ENCODE measurements at regions not wholly inside any gene's neighbourhood (a gene's known extent, or its start where the extent isn't known, plus 50 kb on each side); places are given as distances from the start of the nearest gene placed in this dataset.

GRCh38 chr5:67917561-67917960, 298.0 kb upstream of the PIK3R1 start:
- no peaks in the 10 kb centered on the region for H4K20me1 ChIP-seq (ENCODE audit: control insufficient read depth, insufficient read depth, low read length, poor library complexity, severe bottlenecking)
- H3K4me3 ChIP-seq (ENCODE audit: control extremely low read depth in 1 of 5, extremely low read depth in 1 of 5, insufficient read depth in 1 of 5, low read depth in 2 of 5, low read length in 4 of 5): no peak overlapping the region
- DNase-seq: no peak
- Mint-ChIP-seq H3K9me3 (ENCODE audit: insufficient read depth) (peaks cover 9% of the 10 kb centered on the region), H3K27ac (no peak overlapping the region), H3K4me3 (no peak overlapping the region), H3K4me1 (no peaks in the 10 kb centered on the region), H3K27me3 (peaks cover 4% of the 10 kb centered on the region)
- WGBS (ENCODE audit: insufficient coverage): 100% methylated on average over 1 of the region's 4 CpGs
- H3K4me1 ChIP-seq (ENCODE audit: control insufficient read depth in 2 of 2, insufficient read depth in 2 of 2, low read length in 2 of 2): no peaks in the 10 kb centered on the region
- H3K79me2 ChIP-seq (ENCODE audit: control insufficient read depth, insufficient read depth, low read length): no peaks in the 10 kb centered on the region
- ATAC-seq (ENCODE audit: low read depth): no peak
- H3K27ac ChIP-seq (ENCODE audit: low read length in 2 of 2): no peak overlapping the region
- H3K9ac ChIP-seq (ENCODE audit: low read length): no peak overlapping the region
- CTCF ChIA-PET: interaction anchor here (0.7 kb wide), 1 partner anchor 243 kb away, joined by 3 read pairs; no protein-coding TSS in a partner anchor
- intact Hi-C loops (cut with micrococcal nuclease): no loop called here
- H3K9me3 ChIP-seq (ENCODE audit: control extremely low read depth in 1 of 3, control insufficient read depth in 2 of 3, insufficient read depth in 1 of 3, low read length in 2 of 3): no peaks in the 10 kb centered on the region
- H3K4me2 ChIP-seq (replicated peaks; ENCODE audit: low read depth, low read length, poor library complexity, severe bottlenecking): no peak overlapping the region
- H2AFZ ChIP-seq (ENCODE audit: insufficient read depth, low read depth, low read length, poor library complexity, severe bottlenecking): no peak overlapping the region
- no peaks in the 10 kb centered on the region for H3K36me3 ChIP-seq (replicated peaks in 1 of 2; ENCODE audit: control extremely low read depth in 1 of 2, control insufficient read depth in 1 of 2, extremely low read depth in 1 of 2, insufficient read depth in 2 of 2, low read length in 1 of 2)
- peaks cover 0 to 3% (median 0%) of the 10 kb centered on the region in 4 experiments for H3K27me3 ChIP-seq (replicated peaks in 1 of 4; ENCODE audit: control extremely low read depth in 1 of 4, control insufficient read depth in 3 of 4, insufficient read depth in 4 of 4, low read length in 3 of 4)
- TF ChIP-seq CTCF (IDR thresholded peaks at IDR 0.05) (no peak), EZH2 (IDR thresholded peaks at IDR 0.05; ENCODE audit: borderline replicate concordance, insufficient read depth, low read depth, low read length, poor library complexity, severe bottlenecking) (no peak)
- POLR2A ChIA-PET: no interaction called here

- no peak for ATAC-seq (ENCODE audit: low read depth)
- Mint-ChIP-seq H3K27me3 (no peaks in the 10 kb centered on the region), H3K4me1 (no peaks in the 10 kb centered on the region), H3K27ac (no peak overlapping the region), H3K4me3 (no peak overlapping the region), H3K9me3 (ENCODE audit: insufficient read depth) (no peaks in the 10 kb centered on the region)
- Histone ChIP-seq H4K20me1 (ENCODE audit: control insufficient read depth, insufficient read depth, low read length, poor library complexity, severe bottlenecking) (no peaks in the 10 kb centered on the region), H3K9me3 (ENCODE audit: control extremely low read depth in 1 of 3, control insufficient read depth in 2 of 3, insufficient read depth in 1 of 3, low read length in 2 of 3) (no peaks in the 10 kb centered on the region), H2AFZ (ENCODE audit: insufficient read depth, low read depth, low read length, poor library complexity, severe bottlenecking) (no peak overlapping the region), H3K36me3 (replicated peaks in 1 of 2; ENCODE audit: control extremely low read depth in 1 of 2, control insufficient read depth in 1 of 2, extremely low read depth in 1 of 2, insufficient read depth in 2 of 2, low read length in 1 of 2) (no peaks in the 10 kb centered on the region), H3K4me3 (ENCODE audit: control extremely low read depth in 1 of 5, extremely low read depth in 1 of 5, insufficient read depth in 1 of 5, low read depth in 2 of 5, low read length in 4 of 5) (no peak overlapping the region), H3K79me2 (ENCODE audit: control insufficient read depth, insufficient read depth, low read length) (no peaks in the 10 kb centered on the region), H3K27ac (ENCODE audit: low read length in 2 of 2) (no peak overlapping the region), H3K27me3 (replicated peaks in 1 of 4; ENCODE audit: control extremely low read depth in 1 of 4, control insufficient read depth in 3 of 4, insufficient read depth in 4 of 4, low read length in 3 of 4) (peaks cover 0 to 7% (median 0%) of the 10 kb centered on the region in 4 experiments), H3K9ac (ENCODE audit: low read length) (no peak overlapping the region), H3K4me1 (ENCODE audit: control insufficient read depth in 2 of 2, insufficient read depth in 2 of 2, low read length in 2 of 2) (no peaks in the 10 kb centered on the region), H3K4me2 (replicated peaks; ENCODE audit: low read depth, low read length, poor library complexity, severe bottlenecking) (no peak overlapping the region)
- DNase-seq: no peak
- WGBS (ENCODE audit: insufficient coverage): no CpG with 5 or more reads among the region's 4 CpGs
- CTCF ChIA-PET: interaction anchor here (0.7 kb wide), 1 partner anchor 211 kb away, joined by 3 read pairs; no protein-coding TSS in a partner anchor
- TF ChIP-seq CTCF (IDR thresholded peaks at IDR 0.05) (no peak), EZH2 (IDR thresholded peaks at IDR 0.05; ENCODE audit: borderline replicate concordance, insufficient read depth, low read depth, low read length, poor library complexity, severe bottlenecking) (no peak)
- intact Hi-C loops (cut with micrococcal nuclease): no loop called here
- POLR2A ChIA-PET: no interaction called here
Observed at GRCh38 chr5:67910546-67910945, 305.0 kb upstream of the PIK3R1 start.

Data from B cell (primary cell).